Uterus (tissue), 2 donors: ENCODE measurements at regions not wholly inside any gene's neighbourhood (a gene's known extent, or its start where the extent isn't known, plus 50 kb on each side); places are given as distances from the start of the nearest gene placed in this dataset.

Experiments used
- POLR2A ChIP-seq, 2 donors: fragments of 450-650 bp; IDR thresholded peaks; one replicate each; pipeline ENCODE4 v1.6.1; 2016; ENCODE audit warnings: antibody characterized with exemption in 2 of 2, mild to moderate bottlenecking in 1 of 2, moderate library complexity in 1 of 2
- TF ChIP-seq, protein P1 (sequence below), 4 experiments: fragments of 200-600 bp in 2 of 4; fragments of 450-650 bp in 2 of 4; sonication (generic) in 2 of 4; IDR thresholded peaks; one replicate each; pipeline ENCODE4 v1.5.1; 2016 to 2019; ENCODE audit warnings: antibody characterized with exemption in 4 of 4, mild to moderate bottlenecking in 2 of 4, moderate library complexity in 1 of 4

DNA sequence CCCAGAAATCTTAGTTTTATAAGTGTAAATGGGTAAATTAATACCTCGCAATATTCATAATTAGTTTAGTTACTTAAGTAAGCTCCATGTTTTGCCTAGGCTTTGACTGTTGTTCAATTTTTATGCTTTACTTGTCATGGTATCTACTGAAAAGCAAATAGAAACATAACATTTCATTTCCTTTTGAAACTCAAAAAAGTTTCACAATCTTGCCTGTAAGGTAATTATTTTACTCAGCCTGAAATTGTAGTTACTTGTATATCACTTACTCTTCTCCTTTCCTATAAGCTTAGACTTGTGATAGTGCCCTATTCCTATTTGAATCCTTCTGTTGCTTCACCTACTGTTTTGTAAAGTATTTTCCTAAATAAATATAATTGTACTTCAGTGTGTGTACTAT, 914.4 kb upstream of the COX7C start:
- no peak for TF ChIP-seq POLR2A (IDR thresholded peaks at IDR 0.05)
- TF ChIP-seq, protein P1, sequence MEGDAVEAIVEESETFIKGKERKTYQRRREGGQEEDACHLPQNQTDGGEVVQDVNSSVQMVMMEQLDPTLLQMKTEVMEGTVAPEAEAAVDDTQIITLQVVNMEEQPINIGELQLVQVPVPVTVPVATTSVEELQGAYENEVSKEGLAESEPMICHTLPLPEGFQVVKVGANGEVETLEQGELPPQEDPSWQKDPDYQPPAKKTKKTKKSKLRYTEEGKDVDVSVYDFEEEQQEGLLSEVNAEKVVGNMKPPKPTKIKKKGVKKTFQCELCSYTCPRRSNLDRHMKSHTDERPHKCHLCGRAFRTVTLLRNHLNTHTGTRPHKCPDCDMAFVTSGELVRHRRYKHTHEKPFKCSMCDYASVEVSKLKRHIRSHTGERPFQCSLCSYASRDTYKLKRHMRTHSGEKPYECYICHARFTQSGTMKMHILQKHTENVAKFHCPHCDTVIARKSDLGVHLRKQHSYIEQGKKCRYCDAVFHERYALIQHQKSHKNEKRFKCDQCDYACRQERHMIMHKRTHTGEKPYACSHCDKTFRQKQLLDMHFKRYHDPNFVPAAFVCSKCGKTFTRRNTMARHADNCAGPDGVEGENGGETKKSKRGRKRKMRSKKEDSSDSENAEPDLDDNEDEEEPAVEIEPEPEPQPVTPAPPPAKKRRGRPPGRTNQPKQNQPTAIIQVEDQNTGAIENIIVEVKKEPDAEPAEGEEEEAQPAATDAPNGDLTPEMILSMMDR (IDR thresholded peaks at IDR 0.05), result no peak
